Panc1 (cell line): ENCODE measurements at regions not wholly inside any gene's neighbourhood (a gene's known extent, or its start where the extent isn't known, plus 50 kb on each side); places are given as distances from the start of the nearest gene placed in this dataset.

ENCODE experiments used
- ATAC-seq: fragments of 200-7000 bp; cut with Tn5 transposase; 2 replicates; pipeline ENCODE4 v1.9.1; 2020; ENCODE audit warnings: mild to moderate bottlenecking, moderate library complexity
- BruUV-seq: library from RNA; stranded (reverse); fragments of 400-500 nt; replicated peaks from 2 replicates; lab custom pipeline; 2021; lab: Mats Ljungman, UMichigan
- CTCF ChIA-PET: fragments of 300-600 bp; sonication (Branson Sonifier 250); formaldehyde crosslinking; loops from one replicate; lab custom pipeline; 2022; ENCODE audit warnings: antibody characterized with exemption; lab: Charles Lee
- POLR2A ChIA-PET: fragments of 300-600 bp; sonication (Branson Sonifier 250); formaldehyde crosslinking; loops from one replicate; lab custom pipeline; 2022; ENCODE audit warnings: antibody characterized with exemption; lab: Charles Lee
- DNase-seq: peaks from one replicate; pipeline ENCODE4 v3.0.0-alpha.2; 2010; ENCODE audit warnings: low read depth, low spot score
- H3K27ac ChIP-seq: 2 replicates; pipeline ENCODE4 v1.5.1; 2011; ENCODE audit warnings: mild to moderate bottlenecking, low read length, inconsistent platforms
- H3K27me3 ChIP-seq: fragments of 200-500 bp; sonication (Bioruptor generic); 2 replicates; pipeline ENCODE4 v1.6.0; 2014; ENCODE audit warnings: low read length, inconsistent platforms; ENCODE audit not compliant: control insufficient read depth, insufficient read depth
- H3K36me3 ChIP-seq: fragments of 200-500 bp; sonication (Bioruptor generic); 2 replicates; pipeline ENCODE4 v1.5.1; 2014; ENCODE audit warnings: inconsistent platforms, mild to moderate bottlenecking, low read length, moderate library complexity; ENCODE audit not compliant: control insufficient read depth, insufficient read depth
- H3K4me1 ChIP-seq: 2 replicates; pipeline ENCODE4 v1.5.1; 2011; ENCODE audit warnings: inconsistent platforms, mild to moderate bottlenecking, low read length, moderate library complexity; ENCODE audit not compliant: control insufficient read depth, insufficient read depth
- H3K4me3 ChIP-seq, 2 experiments: 2 replicates each; pipeline ENCODE4 v1.5.1; 2011 to 2012; ENCODE audit warnings: low read depth in 2 of 2, low read length in 2 of 2, mild to moderate bottlenecking in 2 of 2, inconsistent platforms in 1 of 2, moderate library complexity in 1 of 2
- H3K9me3 ChIP-seq: fragments of 200-500 bp; sonication (Bioruptor generic); 2 replicates; pipeline ENCODE4 v1.5.1; 2014; ENCODE audit warnings: low read depth, mild to moderate bottlenecking, inconsistent platforms, low read length, moderate library complexity; ENCODE audit not compliant: control insufficient read depth, insufficient read depth
- CTCF ChIP-seq: fragments of 450-650 bp; IDR thresholded peaks from 2 replicates; pipeline ENCODE4 v1.5.1; 2017; ENCODE audit warnings: mild to moderate bottlenecking
- POLR2AphosphoS5 ChIP-seq: IDR thresholded peaks from 2 replicates; pipeline ENCODE4 v1.6.1; 2012; ENCODE audit warnings: mild to moderate bottlenecking, low read depth, low read length, moderate library complexity
- SIN3A ChIP-seq: IDR thresholded peaks from 2 replicates; pipeline ENCODE4 v1.6.1; 2012; ENCODE audit warnings: low read depth, mild to moderate bottlenecking, low read length, moderate library complexity, borderline replicate concordance; ENCODE audit not compliant: insufficient read depth
- TCF7L2 ChIP-seq: IDR thresholded peaks from 2 replicates; pipeline ENCODE4 v1.6.1; 2011; ENCODE audit warnings: mild to moderate bottlenecking, low read depth, low read length, inconsistent platforms
- in situ Hi-C: cut with HindIII; loops from 2 replicates; pipeline ENCODE4 v1.10.0; 2016; ENCODE audit warnings: low sequenced_read_pairs, low pct_unique_long_range_greater_than_20kb
- intact Hi-C: fragments of 100-400 bp; cut with micrococcal nuclease; formaldehyde crosslinking; loops from one replicate; pipeline ENCODE4 v1.10.0; 2022; ENCODE audit not compliant: unreplicated experiment
- TF ChIP-seq, protein P1 (sequence below), 2 experiments: IDR thresholded peaks; 2 replicates each; pipeline ENCODE4 v1.6.1; 2011 to 2012; ENCODE audit warnings: low read depth in 2 of 2, control low read depth in 1 of 2, low read length in 1 of 2, mild to moderate bottlenecking in 1 of 2, moderate library complexity in 1 of 2; ENCODE audit not compliant: insufficient read depth in 1 of 2

GRCh38 chr6:168196881-168197635 lies 118.0 kb upstream of the FRMD1 start:
- H3K9me3 ChIP-seq, result no peaks in the 10 kb centered on the region
- intact Hi-C loops, result no loop called here
- ChIA-PET POLR2A (interaction anchor here (0.5 kb wide), 1 partner anchor 123 kb away, joined by 8 read pairs; no protein-coding TSS in a partner anchor), CTCF (no interaction called here)
- H3K27ac ChIP-seq, result no peak overlapping the region
- in situ Hi-C loops, result no loop called here
- BruUV-seq, result no TSS peak
- H3K36me3 ChIP-seq, result no peaks in the 10 kb centered on the region
- peaks cover 15% of the 10 kb centered on the region for H3K4me1 ChIP-seq
- ATAC-seq, result no peak
- H3K27me3 ChIP-seq, result no peaks in the 10 kb centered on the region
- DNase-seq, result no peak
- no peak overlapping the region for H3K4me3 ChIP-seq
- no peak for TF ChIP-seq CTCF
- no peak for TF ChIP-seq TCF7L2
- TF ChIP-seq POLR2AphosphoS5, result no peak
- TF ChIP-seq, protein P1, sequence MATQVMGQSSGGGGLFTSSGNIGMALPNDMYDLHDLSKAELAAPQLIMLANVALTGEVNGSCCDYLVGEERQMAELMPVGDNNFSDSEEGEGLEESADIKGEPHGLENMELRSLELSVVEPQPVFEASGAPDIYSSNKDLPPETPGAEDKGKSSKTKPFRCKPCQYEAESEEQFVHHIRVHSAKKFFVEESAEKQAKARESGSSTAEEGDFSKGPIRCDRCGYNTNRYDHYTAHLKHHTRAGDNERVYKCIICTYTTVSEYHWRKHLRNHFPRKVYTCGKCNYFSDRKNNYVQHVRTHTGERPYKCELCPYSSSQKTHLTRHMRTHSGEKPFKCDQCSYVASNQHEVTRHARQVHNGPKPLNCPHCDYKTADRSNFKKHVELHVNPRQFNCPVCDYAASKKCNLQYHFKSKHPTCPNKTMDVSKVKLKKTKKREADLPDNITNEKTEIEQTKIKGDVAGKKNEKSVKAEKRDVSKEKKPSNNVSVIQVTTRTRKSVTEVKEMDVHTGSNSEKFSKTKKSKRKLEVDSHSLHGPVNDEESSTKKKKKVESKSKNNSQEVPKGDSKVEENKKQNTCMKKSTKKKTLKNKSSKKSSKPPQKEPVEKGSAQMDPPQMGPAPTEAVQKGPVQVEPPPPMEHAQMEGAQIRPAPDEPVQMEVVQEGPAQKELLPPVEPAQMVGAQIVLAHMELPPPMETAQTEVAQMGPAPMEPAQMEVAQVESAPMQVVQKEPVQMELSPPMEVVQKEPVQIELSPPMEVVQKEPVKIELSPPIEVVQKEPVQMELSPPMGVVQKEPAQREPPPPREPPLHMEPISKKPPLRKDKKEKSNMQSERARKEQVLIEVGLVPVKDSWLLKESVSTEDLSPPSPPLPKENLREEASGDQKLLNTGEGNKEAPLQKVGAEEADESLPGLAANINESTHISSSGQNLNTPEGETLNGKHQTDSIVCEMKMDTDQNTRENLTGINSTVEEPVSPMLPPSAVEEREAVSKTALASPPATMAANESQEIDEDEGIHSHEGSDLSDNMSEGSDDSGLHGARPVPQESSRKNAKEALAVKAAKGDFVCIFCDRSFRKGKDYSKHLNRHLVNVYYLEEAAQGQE (IDR thresholded peaks at IDR 0.05; ENCODE audit: insufficient read depth in 1 of 2, low read depth in 2 of 2, low read length in 1 of 2), result no peak
- TF ChIP-seq SIN3A, result no peak

- DNase-seq (no peak), ATAC-seq (peak; percentile 52)
- intact Hi-C loops, result no loop called here
- ChIA-PET POLR2A (no interaction called here), CTCF (no interaction called here)
- H3K9me3 ChIP-seq, result no peaks in the 10 kb centered on the region
- peaks cover 15% of the 10 kb centered on the region for H3K4me1 ChIP-seq
- H3K27me3 ChIP-seq, result no peaks in the 10 kb centered on the region
- no peak overlapping the region for H3K27ac ChIP-seq
- TF ChIP-seq SIN3A (no peak), POLR2AphosphoS5 (no peak), CTCF (no peak), TCF7L2 (no peak)
- TF ChIP-seq, protein P1 (IDR thresholded peaks at IDR 0.05; ENCODE audit: insufficient read depth in 1 of 2, low read depth in 2 of 2, low read length in 1 of 2), result no peak
- H3K36me3 ChIP-seq, result no peaks in the 10 kb centered on the region
- in situ Hi-C loops, result no loop called here
- no peak overlapping the region; a peak in 1 of 4 replicates for H3K4me3 ChIP-seq
- BruUV-seq, result no TSS peak
Observed at GRCh38 chr6:168196385-168196860, 117.4 kb upstream of the FRMD1 start.
